GM18502 (cell line): ENCODE measurements at regions not wholly inside any gene's neighbourhood (a gene's known extent, or its start where the extent isn't known, plus 50 kb on each side); places are given as distances from the start of the nearest gene placed in this dataset.
"Not testable (repeated sequence)": the region's sequence is repeated elsewhere in the genome, so short reads cannot be mapped to it uniquely, and the experiment has no call there.

Experiments
- ATAC-seq: cut with Tn5 transposase; IDR thresholded peaks from one replicate; pipeline ENCODE4 v1.9.1; 2021; ENCODE audit warnings: mild to moderate bottlenecking; ENCODE audit not compliant: unreplicated experiment, poor library complexity

GRCh38 chr21:43291347-43291950 is 122.6 kb downstream of the CRYAA start:
- ATAC-seq = no peak

GRCh38 chr21:43290421-43291346 is 121.9 kb downstream of the CRYAA start:
- no peak for ATAC-seq

GRCh38 chr21:43289966-43290365 is 121.2 kb downstream of the CRYAA start:
- no peak for ATAC-seq

- ATAC-seq = no peak
These were observed 120.6 kb downstream of the CRYAA start for GRCh38 chr21:43289442-43289841.

GRCh38 chr21:43287795-43288755 is 119.3 kb downstream of the CRYAA start:
- no peak for ATAC-seq

- no peak for ATAC-seq
These were observed 118.4 kb downstream of the CRYAA start for GRCh38 chr21:43287111-43287760.

GRCh38 chr21:43286196-43286595 is 117.4 kb downstream of the CRYAA start:
- ATAC-seq = no peak

GRCh38 chr21:43284700-43285099 is 115.9 kb downstream of the CRYAA start:
- ATAC-seq = no peak

- no peak for ATAC-seq
These were observed 115.4 kb downstream of the CRYAA start for GRCh38 chr21:43284238-43284637.

GRCh38 chr21:43283925-43284221 is 115.1 kb downstream of the CRYAA start:
- not testable (repeated sequence) for ATAC-seq

- ATAC-seq = no peak
These were observed 114.5 kb downstream of the CRYAA start for GRCh38 chr21:43283136-43283924.

- no peak for ATAC-seq
These were observed 113.7 kb downstream of the CRYAA start for GRCh38 chr21:43282358-43283120.

- ATAC-seq = no peak
These were observed 113.0 kb downstream of the CRYAA start for GRCh38 chr21:43281661-43282357.

GRCh38 chr21:43280949-43281633 is 112.3 kb downstream of the CRYAA start:
- ATAC-seq = no peak

GRCh38 chr21:43279578-43279894 is 110.7 kb downstream of the CRYAA start:
- no peak for ATAC-seq

- ATAC-seq = no peak
These were observed 110.2 kb downstream of the CRYAA start for GRCh38 chr21:43278766-43279577.

GRCh38 chr21:43278359-43278758 is 109.6 kb downstream of the CRYAA start:
- no peak for ATAC-seq
